Activated CD4-positive, alpha-beta T cell treated with anti-CD3 and anti-CD28 coated beads, Interleukin-2, amount 50 U/mL, for 1 hour (primary cell): ENCODE measurements at regions not wholly inside any gene's neighbourhood (a gene's known extent, or its start where the extent isn't known, plus 50 kb on each side); places are given as distances from the start of the nearest gene placed in this dataset.

Experiments
- DNase-seq: peaks from one replicate; pipeline ENCODE4 v3.0.0-alpha.2; 2020

- DNase-seq = no peak
Measured at GRCh38 chr1:182147951-182148350, 86.4 kb upstream of the ZNF648 start.

DNA sequence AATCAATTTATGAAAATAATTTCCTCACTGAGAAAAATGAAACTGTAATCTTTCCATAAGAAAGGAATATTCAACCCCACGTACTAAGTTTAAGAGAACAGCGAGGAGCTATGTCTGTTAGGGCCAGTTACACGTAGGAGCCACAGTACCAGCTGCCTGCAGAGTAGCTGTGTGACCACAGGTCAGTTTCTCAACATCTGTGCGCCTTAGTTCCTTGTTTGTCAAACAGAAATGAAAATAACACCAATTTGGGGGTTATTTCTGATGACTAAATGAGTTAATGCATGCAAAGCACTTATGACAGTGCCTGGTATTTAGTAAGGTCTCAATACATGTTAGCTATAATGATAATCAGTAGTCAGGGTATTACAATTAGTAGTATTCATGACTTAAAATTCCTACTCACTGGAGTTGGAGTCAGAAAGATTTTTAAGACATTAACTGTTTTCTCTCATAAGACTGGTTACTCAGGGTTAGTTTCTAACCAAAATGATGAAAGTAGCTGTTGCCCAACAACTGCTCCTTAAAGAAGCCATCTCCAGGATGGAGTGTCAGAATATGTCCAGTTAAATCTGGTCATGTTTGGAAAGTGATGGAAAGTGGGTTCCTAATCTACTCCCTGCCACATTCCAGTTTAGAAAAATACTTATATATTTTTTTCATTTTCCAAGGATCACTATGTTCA lies 85.8 kb upstream of the ZNF648 start:
- DNase-seq = no peak

DNA sequence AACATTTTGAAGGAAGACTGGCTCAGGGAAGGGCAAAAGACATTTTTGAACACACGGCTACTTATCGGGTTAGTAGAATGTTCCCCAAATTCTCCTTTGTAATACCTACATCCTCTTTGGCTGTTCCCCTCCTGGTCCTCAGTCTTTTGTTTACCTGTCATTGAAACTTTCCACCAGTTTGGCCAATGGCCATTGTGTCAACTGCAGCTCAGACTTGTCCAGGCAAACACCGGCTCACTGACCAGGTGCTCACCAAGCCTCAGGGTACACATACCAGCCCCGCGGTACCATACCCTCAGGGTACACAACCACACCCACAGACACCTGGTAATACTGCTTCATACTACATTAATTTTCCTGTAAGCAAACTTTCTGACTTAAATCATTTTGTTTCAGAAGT lies 84.8 kb upstream of the ZNF648 start:
- no peak for DNase-seq

DNA sequence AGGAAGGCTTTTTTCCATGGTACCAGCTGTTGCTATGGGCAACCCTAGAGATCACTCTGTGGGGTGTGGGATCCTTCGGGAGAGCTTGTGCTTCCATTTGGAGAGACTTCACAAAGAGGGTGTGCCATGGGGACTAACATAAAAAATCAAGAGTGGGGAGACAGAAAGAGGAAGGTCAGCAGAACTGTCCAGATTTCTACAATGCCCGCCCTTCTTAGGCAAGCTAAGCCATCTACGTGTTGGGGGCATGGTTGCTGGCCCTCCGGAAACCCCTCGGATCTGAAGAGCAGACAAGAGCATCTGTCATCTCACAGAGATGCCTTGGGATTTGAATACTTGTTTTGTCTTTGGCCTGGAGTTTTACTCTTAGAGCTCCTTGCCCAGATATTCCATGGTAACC lies 83.9 kb upstream of the ZNF648 start:
- no peak for DNase-seq

- no peak for DNase-seq
Measured at GRCh38 chr1:182144646-182145030, 83.1 kb upstream of the ZNF648 start.

DNA sequence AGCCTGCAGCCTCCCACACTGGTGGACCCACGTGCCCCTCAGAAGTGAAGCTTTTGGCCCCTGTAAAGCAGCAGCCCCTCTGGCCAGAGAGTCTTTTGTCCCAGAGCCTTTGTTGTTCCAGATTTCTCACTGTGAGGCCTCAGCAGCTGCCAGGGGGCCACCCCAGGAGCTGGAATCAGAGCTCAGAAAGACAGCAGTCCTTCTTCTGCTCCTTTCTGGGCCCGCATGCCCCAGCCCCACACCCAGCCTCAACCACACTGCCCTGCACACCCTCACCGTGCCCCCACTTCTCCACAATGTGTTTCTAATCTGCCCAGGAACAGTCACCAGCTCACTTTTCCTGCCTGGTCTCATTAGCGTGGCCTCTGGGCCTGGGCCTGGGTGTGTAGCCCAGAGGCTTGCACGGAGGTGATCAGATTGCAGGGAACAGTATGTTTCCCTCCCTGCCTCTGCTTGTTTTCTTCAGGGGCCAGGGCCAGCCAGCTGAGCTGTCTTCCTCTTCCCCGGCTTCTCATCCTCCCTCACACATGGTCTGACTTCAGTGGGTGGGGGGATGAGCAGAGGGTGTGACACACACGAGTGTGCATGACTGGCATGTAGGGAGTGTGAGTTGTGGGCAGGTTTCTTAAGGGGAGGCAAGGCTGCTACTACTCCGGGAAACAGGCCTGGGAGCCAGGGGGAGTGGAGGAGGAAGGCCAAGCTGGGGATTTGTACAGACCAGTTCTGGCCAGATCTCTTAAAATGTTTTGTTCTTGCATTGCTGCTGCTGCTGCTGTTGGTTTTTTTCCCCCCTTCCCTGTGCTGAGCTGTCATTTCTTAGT lies 82.5 kb upstream of the ZNF648 start:
- no peak for DNase-seq

DNA sequence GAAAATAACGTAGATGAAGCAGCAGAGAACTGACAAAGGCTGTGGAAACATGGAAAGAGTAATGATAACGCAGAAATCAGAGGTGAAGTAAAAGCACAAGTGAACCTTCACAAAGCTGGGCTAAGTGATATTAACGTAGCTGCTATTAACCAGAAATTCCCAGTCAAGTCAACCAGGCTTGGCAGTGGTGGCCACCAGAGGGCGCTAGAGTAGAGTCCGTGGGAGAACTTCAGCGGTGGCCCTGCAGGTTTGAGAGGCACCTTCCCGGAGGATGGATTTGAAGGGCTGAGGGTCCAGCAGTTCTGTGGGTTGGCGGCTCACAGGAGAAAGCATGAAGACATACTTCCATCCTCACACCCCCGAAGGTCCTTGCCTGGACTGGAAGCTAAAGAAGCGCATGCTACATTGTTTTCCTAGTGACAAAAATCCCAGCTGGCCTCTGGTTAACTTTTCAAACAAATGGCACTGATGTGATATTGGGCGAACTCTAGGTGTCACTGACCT lies 81.7 kb upstream of the ZNF648 start:
- peak; percentile 91 for DNase-seq

- DNase-seq = no peak
Measured at GRCh38 chr1:182142621-182143020, 81.1 kb upstream of the ZNF648 start.

- DNase-seq = no peak
Measured at GRCh38 chr1:182141040-182141439, 79.5 kb upstream of the ZNF648 start.

DNA sequence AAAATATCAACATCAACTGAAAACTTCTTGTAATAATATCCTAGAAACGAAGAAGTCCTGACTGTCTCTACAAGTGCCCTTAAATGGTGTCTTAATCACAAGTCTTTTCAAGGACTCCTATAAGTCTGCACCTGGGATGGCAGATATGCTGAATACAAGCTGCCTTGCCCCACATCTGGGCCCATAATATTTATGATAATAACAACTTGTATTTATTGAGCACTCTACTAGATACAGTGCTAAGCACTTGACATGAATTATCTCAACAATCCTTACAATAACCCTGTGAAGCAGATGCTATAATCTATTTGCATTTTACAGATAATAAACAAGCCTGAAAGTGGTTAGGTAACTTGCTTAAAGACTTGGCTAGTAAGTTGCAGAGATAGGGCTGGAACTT lies 78.0 kb upstream of the ZNF648 start:
- no peak for DNase-seq

DNA sequence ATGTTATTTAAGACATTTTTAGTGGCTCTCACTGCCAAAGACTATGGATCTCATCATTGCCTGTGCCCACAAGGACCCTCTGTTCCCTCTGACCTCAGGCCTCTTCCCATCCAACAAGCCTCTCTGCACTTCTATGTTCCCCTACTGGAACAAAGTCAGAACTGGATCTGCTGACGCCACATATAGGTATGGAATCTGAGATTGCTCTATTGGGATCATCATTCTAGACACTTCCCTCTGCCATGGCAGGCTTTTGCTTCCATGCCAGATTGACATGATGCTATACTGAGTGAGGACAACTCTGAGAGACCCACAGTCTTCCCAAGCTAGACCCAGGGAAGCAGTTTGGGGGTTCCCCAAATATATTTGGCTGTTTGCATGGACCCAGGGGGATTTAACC lies 76.0 kb upstream of the ZNF648 start:
- no peak for DNase-seq

DNA sequence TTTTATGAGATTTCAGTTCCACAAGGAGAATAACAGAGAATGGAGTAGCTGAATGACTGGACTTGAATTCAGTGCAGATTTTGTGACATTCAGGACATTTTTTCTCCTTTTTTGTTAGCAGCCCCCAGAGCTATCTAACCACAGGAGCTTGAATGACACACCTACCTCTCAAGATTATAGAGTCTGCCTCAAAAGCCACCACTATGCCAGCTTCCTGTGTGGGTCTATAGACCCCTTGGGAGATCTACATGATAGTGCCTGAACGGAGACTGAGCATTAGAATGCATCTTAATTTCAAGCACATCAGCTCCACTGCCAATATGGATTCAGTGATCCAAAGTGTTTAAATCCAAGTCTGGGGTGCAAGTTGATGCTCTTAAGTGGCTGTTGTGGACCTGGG lies 74.4 kb upstream of the ZNF648 start:
- no peak for DNase-seq

DNA sequence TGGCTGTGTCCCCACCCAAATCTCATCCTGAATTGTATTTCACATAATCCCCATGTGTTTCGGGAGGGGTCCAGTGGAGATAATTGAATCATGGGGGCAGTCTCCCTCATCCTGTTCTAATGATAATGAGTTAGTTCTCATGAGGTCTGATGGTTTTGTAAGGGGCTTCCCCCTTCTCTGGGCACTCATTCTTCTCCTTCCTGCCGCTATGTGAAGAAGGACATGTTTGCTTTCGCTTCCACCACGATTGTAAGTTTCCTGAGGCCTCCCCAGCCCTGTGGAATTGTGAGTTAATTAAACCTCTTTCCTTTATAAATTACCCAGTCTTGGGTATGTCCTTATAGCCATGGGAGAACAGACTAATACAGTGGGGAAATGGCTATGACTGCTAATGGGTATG lies 72.7 kb upstream of the ZNF648 start:
- DNase-seq = no peak

GRCh38 chr1:182133181-182133580 lies 71.7 kb upstream of the ZNF648 start:
- no peak for DNase-seq

GRCh38 chr1:182129398-182129797 lies 67.9 kb upstream of the ZNF648 start:
- no peak for DNase-seq

DNA sequence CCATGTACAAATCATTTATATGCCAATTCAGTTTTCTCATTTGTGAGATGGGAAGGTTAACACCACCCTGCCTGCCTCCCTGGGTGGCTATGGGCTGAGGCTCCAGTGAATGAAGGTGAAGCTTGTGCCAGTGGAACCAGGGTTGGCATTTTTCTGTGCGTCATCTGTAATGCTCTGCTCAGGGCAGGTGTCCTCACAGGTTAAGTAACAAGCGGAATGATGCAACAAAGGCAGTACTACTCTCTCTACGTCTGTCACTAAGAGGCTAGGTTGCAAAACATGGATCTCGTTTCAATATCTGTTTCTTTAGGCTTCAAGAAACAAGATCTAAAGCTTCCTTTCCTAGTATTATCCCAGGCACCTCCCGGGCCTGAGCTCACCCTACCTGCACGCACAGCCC lies 67.0 kb upstream of the ZNF648 start:
- DNase-seq = no peak

DNA sequence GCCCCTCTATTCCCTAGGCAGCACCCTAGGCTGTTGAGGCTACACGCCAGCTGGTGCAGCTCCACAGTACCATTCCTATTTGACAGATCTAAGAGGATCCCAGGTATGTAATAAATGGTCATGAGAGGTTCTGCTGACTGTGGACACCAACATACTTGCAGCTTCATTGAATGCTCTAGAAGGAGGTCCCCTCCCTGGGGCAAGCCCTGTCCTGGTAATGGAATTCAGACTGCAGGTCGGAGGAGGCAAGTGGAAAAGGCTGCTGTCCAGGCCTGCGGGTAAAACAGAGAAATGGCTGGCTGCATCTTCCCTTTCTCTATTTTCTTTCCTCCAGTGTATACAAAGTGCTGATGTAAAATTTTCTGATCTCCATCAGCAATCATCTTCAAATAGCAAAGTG lies 66.1 kb upstream of the ZNF648 start:
- DNase-seq = no peak

- no peak for DNase-seq
Measured at GRCh38 chr1:182126272-182126800, 64.8 kb upstream of the ZNF648 start.

GRCh38 chr1:182122913-182123260 lies 61.4 kb upstream of the ZNF648 start:
- no peak for DNase-seq

GRCh38 chr1:182122256-182122912 lies 60.9 kb upstream of the ZNF648 start:
- no peak for DNase-seq

GRCh38 chr1:182121787-182122186 lies 60.3 kb upstream of the ZNF648 start:
- DNase-seq = no peak

DNA sequence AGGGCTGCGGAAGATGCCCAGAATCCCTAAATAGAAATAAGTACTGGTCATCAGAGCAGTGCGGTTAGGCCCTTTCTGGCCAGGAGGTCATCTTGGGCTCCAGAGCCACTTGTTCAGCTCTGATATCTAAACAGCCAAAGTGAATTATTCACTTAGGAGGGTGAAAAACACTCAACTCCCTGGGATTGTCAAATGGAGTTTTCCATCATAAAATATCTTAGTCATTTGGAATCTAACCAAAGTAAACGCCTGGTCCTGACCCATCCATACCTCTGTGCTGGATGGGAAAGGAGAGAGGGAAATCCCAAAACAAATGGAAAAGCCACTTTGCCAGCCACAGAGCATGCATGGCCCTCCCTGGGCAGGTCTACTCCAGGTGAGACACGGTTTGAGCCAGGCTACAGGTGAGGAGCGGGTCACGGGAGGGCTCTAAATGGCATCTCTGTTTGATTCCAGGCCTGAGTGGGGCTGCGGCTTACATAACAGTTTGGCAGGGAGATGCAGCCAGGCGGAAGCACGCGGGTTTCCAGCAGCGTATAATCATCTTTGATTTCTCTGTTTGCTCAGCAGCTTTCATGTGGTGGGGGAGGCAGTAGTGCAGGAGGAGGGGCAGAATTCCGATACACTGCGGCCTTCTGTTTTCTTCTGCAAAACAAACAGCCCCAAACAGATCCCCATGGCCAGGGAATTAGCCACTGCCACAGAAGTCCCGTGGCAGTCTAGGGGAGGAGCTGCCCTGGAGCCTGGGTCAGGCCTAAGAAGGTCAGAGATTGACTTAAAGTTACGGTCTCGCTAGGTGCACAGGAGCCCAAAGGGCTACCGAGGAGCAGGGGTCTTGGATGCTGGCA lies 59.1 kb upstream of the ZNF648 start:
- no peak for DNase-seq

DNA sequence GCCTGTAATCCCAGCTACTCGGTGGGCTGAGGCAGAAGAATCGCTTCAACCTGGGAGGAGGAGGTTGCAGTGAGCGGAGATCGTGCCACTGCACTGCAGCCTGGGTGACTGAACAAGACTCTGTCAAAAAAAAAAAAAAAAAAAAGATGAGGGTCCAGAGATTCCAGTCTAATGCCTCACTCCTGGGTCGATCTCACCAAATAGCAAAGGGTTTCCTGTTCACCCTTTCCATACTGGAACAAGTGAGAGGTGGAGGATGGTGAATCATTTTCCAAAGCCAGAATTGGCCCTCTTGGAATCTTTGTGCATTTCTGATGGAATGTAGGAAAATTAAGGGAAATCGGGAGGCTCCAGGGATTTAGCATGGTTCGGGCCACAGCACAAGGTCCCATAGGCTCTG lies 58.1 kb upstream of the ZNF648 start:
- no peak for DNase-seq
